HG02759 (cell line): ENCODE measurements at regions not wholly inside any gene's neighbourhood (a gene's known extent, or its start where the extent isn't known, plus 50 kb on each side); places are given as distances from the start of the nearest gene placed in this dataset.

ENCODE experiments used
- ATAC-seq: cut with Tn5 transposase; IDR thresholded peaks from one replicate; pipeline ENCODE4 v1.9.1; 2021; ENCODE audit warnings: mild to moderate bottlenecking, moderate library complexity; ENCODE audit not compliant: unreplicated experiment

DNA sequence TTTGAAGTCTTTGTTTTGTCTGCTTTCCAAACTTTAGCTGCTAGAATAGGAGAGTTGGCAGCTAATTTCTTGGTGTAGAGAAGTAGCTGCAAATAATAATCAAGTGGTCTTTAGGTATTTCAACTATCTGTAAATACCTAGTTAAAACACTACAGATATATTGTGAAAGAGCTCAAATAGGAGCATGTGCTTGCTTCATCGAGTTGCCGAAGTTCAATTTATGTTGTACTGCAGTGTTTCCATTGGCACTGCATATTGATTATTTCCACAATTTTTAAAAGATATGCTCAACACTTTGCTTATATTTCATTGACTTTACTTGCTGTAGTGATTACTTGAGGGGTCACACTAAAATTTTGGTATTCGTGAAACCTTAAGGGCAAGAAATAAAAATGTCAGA is 131.6 kb upstream of the BMP4 start:
- no peak for ATAC-seq

DNA sequence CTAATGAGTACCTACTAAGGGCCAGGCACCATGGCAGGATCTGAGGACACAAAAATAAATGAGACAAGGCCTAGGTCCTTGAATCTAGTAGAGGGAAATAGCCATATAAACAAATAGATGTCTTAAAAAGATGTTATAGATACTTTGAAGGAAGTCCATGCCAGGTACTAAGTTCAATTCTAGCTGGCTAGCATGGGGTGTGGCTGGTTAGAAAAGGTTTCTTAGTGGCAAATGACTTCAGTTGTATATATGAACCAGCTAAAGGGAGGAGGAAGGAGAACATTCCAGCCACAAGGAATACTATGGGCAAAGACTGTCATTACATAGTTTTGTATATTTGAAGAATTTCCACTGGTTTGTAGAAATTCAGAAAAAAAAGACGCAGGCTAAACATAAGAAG is 133.6 kb upstream of the BMP4 start:
- ATAC-seq, result no peak

DNA sequence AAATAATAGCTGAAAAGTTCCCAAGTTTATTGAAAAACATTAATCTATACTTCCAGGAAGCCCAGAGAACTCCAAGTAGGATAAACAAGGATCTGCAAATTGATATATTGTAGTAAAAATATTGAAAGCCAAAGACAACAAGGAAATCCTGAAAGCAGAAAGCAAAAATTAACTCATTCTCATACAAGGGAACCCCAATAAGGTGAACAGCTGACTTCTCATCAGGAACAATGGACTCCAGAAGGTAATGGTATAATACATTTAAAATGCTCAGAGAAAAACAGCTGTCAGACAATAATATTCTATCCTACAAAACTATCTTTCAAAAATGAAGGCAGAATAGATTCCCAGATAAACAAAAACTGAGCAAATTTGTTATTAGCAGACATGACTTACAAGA is 138.1 kb upstream of the BMP4 start:
- ATAC-seq, result no peak

DNA sequence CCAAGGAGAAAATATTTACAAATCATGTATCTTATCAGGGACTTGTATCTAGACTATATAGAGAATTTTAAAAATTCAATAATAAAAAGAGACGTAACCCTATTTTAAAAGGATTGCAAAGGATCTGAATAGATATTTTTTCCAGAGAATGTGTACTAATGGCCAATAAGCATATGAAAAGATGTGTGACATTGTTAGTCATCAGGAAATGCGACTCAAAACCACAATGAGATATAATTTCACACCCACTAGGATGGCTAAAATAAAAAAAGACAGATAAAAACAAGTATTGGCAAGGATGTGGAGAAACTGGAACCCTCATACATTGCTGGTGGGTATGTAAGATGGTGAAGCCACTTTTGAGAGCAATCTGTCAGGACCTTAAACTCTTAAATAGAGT is 141.9 kb upstream of the BMP4 start:
- no peak for ATAC-seq

DNA sequence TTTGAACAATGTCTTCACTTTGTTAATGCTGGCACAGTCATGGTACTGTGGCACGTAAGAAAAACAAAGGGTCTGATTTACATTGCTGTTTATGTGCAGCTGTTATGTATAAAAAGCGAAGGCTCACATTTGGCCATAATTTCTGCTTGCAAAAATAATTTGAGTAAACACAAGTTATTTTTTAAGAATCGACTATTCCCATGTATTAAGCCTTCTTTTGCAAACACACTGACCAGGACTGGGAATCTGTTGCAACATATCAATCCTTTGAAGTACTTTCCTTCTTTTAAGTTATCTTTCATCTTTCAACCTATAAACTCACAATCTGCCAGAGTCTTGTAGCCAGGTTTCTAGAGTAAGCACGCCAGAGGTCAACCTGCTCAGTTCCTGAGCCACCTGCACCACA is 145.4 kb upstream of the BMP4 start:
- ATAC-seq, result no peak

DNA sequence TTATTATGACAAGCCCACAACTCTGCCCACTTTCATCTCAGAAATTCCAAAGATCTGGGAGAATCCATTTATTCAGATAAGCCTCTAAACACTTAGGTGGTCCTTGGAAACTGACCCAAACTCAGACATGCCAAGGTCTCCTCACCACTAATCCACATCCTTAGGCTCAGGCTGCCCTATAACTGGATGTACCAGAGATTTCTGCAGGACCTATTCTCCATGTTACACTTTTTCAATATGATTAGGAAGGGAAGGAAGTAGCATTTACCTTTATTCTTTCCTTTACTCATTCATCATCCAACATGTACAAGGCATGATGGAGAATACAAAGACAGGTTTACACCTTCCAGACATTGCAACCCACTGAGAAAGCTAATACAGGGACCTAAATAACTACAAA is 145.9 kb upstream of the BMP4 start:
- no peak for ATAC-seq

DNA sequence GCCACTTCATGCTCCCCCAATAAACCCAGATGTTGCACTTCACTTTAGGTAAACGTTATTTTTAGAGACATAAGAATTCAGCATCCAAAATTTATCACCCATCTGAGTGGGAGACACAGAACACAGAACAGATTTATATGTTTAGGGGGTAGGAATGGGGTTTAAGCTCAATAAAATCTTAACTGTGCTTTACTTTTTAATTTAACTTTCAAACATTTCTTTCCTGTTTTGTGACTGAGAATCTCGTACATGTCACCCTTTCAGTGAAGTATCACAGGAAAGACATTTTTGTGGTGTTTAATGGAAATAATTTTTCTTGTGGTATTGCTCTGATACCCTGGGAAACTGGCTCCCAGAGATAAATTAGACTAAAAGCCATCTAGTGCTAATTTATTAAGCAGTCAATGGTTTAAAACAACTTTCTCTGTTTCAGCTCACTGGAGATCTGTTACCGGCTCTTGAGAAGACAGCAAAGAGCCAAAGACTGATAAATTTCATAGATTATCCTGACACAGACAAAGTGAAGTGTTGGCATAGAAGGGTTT is 148.0 kb upstream of the BMP4 start:
- ATAC-seq, result no peak

DNA sequence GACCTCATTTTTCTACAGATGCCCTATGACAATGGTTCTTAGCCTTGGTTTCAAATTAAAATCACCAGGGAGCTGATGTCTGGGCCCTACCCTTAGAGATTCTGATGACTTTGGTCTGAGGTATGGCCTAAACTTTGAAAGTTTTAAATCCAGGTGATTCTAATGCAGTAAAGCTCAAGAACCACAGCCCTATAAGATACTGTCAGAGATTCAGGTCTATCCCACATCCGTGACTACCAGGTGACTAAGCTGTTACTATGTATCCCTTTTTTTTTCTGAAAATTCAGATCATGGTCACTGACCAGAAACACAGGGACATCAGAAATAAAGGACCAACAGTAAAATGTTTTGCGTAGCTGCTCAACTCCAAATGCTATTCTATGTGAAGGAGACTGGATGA is 148.8 kb upstream of the BMP4 start:
- no peak for ATAC-seq

DNA sequence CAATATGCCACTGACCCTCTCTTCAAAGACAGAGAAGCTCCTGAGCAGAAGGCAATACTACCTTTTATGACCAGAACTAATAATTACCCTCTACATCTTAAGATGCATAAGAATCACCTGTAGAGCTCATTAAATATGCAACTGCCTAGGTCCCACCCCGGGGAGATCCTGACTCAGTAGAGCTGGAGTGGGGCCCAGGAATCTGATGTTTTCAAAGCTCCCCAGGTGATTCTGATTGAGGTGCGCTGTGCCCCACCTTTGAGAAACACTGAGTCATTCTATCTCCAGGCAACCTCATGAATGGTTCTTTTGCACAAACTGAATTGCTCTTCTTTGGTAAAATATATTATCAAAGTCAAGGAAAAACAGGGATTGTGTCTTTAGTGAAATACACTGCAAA is 149.3 kb upstream of the BMP4 start:
- no peak for ATAC-seq

DNA sequence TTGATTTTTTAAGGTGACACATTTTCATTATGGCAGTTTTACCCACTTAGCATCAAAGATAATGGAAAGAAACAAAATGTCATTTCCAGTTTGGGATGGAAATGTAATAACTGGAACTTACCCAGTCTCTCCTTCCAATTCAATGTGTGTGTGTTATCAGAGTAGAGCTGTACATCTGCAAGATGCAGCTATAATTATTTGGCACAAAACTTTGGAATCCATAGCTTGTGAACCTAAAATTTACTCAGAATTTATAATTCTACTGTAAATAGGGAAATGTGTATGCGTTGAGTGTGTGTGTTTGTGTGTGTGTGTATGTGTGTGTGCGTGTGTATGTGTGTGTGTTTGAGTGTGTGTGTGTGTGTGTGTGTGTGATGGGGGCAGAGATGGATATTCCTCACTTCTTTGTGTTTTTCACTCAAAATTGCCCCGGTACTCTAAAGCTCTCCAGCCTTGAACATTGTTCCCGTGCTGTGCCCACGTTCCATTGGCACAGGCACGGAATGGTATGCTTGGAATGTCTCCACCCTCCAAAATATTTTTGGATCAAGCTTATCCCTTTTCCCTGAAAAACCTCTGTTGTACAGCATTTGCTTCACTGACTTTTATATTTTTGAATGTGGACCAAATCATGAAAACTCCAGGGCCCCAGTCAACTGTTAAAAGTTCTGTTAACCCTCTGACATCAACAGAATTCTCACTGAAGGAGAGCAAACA is 150.2 kb upstream of the BMP4 start:
- no peak for ATAC-seq

DNA sequence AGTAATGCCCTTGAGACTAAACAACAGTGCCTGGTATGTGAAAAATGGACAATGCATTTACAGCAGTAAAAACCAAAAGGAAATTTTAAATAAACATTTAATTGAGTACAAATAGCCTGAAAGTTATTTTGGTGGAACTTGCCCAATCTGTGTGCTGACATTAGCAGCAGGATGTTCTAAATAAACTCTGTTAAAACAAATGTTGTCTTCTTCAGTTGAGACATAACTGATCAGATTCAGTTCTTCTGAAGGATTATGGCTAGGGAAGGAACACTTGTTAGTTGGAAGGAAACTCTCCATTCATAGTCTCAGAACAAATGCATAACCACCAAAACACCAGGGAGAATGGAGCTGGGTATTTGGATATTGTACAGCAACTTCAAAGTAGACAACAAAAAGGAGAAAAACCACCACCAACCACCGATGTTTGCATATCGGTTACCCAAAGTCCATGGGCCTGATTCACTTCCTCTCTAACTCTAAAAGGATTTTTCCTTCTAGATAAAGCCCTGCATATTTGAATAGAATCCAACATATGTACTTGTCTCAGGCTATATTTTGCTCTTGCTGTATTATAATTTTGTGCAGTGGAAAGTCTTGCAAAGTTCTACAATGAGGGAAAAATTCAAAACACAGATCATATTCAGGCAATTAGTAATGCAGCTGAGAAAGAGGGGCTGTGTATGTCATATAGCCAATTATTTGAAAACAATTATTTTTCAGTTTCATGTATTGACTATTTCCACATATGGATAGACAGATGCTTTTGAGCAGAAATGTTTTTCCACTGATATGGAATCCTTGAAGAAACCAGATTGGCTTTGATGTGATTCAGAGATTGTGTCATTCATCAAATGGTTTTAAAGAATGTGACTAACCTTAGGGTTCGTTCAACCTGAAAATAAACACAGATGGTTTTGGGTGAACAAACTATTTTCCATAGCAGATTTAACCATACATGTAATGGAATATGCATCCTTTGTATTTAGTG is 152.2 kb upstream of the BMP4 start:
- ATAC-seq, result no peak

DNA sequence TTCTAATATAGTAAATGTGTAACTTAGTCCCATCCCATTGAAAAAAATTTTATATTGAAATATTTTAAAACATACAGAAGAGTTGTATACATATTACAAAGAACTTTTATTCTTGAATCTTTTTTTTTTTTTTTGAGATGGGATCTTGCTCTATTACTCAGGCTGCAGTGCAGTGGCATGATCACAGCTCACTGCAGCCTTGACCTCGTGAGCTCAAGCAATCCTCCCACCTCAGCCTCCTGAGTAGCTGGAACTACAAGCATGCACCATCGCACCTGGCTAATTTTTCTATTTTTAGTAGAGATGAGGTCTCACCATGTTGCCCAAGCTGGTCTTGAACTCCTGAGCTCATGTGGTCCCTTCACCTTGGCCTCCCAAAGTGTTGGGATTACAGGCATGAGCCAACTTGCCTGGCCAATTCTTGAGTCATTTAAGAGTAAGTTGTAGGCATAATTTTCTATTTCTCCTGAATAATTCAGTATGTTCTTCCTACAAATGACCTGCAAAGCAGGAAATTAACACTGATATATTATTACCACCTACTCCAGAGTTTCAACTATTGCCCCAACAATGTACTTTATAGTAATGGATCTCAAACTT is 153.0 kb upstream of the BMP4 start:
- ATAC-seq, result no peak

DNA sequence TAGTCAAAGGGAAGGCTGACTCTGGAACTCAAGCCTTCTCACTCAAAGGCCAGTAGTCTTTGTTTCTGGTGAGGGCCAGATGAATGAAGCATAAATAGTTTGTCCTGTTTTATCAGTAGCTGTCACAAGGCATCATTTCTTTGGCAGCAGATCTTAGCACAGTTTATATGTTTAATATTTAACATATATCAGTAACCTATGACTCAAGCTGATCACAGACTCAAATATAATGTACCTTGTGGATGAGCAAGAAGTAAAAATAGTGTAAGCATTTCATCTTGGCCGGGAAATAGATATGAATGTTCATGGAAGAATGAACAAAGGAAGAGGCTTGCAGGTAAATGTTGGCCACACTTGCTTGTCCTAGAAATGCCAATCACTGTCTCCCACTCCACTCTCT is 158.3 kb upstream of the BMP4 start:
- ATAC-seq, result no peak

DNA sequence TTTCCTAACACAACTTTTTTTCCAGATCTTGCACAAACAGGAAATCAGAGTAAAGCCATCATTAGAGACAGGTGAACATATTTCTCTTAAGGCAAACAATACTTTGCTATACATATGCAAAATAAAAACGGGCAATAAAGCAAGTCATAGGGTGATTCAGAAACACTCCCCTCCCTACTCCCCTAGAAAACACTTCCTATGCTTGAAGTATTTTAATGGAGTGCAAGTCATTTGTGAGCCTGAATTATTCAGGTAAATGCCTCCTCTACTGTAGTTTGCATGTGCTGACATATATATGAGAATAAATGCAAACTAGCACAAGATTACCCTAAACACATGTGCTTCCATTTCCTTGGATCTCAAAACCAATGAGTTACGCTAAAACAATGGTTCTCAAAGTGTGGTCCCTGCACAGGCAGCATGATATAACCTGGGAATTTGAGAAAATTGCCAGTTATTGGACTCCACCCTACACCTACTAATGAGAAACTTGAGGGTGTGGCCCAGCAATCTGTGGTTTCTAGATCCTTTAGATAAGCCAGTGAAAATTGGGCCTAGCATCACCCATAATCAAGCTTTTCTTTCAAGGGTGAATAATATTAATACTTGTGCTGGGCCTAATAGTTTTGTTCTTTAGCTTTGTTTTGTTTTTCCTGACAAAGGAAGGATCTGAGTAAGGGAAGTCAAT is 159.7 kb upstream of the BMP4 start:
- ATAC-seq, result no peak

DNA sequence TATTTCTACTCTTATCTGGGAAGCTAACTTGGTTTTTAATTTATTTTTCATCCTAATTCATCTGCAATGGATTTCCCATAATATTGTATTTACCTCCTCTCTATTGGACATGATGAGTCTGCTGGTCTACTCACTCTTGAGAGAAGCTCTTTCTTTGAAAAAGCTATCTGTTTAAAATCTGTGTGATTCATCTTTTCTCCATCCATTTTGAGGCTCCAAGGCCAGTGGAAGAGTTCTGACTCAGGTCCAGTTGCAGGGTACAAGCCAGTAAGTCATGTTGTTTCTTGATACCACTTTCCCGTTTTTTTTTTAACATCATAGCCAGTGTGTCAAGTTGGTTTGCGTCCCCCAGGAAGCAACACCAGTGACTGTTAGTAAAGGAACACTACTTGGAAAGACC is 160.3 kb upstream of the BMP4 start:
- no peak for ATAC-seq

DNA sequence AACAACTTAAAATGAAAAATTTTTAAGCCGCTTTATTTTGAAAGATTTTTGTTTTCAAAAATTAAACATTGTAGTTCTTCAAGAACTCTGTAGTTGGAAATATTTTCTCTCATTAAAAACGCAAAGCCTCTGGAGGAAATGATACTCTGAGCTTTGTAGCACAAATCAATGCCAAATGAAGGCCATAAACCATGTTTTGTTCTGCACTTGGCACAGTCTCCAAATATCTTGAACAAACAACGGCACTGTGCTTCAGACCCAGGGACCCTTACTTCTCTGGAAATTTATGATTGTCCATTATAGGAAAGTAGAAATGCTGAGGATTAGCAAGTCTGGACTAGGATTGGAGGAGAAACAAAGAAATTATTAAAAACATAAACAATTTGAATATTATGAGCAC is 160.8 kb upstream of the BMP4 start:
- no peak for ATAC-seq

DNA sequence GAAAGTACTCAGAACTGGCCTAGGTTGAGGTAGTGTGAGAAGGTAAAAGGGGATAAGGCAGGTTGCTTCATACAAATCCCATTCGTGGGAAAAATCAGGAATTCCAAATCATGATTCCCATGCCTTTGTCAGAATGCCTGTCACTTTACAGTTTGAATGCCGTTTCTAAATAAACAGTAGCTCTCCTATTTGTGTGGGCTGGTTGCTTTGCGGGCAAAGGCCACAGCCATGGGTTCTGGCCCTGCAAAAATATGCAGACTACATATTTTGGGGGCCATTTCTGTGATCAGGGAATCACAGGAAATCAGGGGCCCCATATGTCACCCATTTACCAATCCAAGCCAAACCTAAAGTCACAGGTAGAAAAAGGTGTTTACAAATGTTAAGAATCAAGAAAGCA is 161.3 kb upstream of the BMP4 start:
- no peak for ATAC-seq

DNA sequence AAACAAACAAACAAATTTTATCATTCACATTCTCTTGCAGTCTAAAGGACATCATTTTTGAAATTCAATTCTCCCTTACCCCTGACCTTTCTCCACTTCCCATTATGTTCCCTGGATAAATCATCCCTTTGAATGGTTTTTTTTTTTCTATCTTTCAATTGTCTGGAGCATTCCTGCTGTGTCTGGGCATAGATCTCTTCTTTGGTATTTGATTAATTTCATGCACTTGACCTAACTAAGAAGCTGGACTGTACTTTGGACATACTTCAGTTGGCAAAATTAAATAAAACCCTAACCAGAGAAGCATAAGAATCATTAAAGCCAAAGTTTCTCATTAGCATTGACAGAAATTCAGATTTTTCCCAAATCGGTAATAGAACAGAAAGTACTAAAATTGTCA is 163.6 kb upstream of the BMP4 start:
- no peak for ATAC-seq

DNA sequence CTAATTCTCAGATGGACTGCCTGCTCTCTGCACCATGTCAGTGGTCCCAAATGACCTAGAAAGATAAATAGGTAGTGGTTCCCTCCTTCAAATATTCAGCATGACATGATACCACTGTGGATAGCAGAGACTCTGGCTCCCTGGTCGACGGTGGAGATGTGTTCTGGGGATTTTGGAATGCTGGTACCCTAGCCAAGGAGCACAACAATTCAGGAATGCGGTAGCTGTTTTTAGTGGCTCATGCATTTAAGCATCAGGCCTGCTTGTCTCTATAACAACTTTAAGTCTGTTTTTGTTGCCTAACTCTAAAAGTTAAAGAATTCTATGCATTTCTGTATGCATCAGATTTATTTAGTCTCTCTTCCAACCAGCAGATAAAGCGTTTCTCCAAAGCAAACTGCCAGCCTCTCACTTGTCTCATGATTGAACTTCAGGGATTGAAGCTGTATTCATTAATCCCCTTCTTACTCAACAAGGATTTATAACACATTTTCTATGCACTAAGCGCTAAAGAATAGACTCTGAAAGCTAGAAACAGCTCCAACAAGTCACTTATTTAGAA is 164.9 kb upstream of the BMP4 start:
- no peak for ATAC-seq

DNA sequence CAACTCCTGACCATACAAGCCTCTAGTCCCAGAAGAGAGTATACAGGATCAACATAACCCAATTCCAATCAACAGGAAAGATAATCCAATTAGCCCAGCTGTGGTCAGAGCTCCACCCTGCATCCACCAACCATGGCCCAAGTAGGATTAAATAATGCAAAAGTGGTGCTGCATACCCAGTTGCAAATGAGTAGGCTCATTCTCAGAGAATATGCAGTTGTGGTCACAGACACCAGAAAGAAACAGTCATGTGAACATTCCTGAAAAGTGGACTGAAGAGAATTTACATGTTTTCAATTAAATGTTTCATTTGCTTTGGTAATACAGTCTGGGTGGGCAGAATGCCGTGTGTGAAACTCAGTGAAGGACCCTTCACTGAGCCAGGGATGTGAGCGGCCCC is 167.2 kb upstream of the BMP4 start:
- ATAC-seq, result no peak

DNA sequence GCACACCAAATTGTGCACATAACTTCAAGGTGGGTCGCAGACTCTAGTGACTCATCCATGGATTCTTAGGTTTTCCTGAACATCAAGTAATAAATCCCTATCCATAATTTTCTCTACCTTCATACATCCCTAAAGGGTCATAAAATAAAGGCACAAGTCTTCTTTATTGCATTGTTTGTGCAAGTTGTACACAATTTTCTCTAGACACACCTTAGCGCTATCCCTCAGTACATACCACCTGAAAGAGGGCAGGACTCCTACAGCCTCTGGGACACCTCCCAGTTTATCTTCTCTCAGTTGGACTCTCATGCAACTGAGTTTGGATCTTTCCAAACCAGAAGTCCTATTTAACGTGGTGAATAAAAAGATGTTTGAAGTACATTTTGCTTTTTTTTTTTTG is 168.5 kb upstream of the BMP4 start:
- ATAC-seq, result no peak
